D721Med (cell line): ENCODE measurements at regions not wholly inside any gene's neighbourhood (a gene's known extent, or its start where the extent isn't known, plus 50 kb on each side); places are given as distances from the start of the nearest gene placed in this dataset.
A peak's percentile ranks its signal among the peaks of the same experiment; 100 is the strongest.

Experiments used
- DNase-seq: peaks from one replicate; pipeline ENCODE4 v3.0.0; 2011; ENCODE audit warnings: low spot score; ENCODE audit not compliant: insufficient read length
- FAIRE-seq: peaks from 2 replicates; lab custom pipeline; 2011; peaks lifted over from hg19 to GRCh38; lab: Jason Lieb, UNC
- TF ChIP-seq, protein P1 (sequence below): IDR thresholded peaks from 2 replicates; pipeline ENCODE4 v1.5.1; 2012; ENCODE audit warnings: mild to moderate bottlenecking, control low read depth; ENCODE audit not compliant: insufficient read depth; ENCODE audit errors: missing control alignments

DNA sequence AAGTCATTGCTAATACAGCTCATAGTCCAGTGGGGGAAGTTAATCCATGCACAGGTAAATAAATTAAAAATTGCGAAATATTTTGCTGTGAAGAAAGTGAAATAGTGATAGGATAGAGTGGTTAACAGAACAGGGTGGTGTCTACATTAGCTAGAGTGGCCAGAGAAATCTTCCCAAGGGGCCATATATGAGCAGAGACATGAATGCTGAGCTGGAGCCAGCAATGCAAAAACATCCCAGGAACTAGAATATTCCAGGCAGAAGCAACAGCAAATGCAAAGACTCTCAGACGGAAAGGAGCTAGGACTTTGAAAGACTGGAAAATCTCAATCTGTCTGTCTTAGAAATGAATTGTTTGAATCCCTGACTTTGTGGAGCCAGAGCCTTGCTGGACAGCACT is 1221.6 kb downstream of the MAT2B start:
- DNase-seq (no peak), FAIRE-seq (no peak)
- TF ChIP-seq, protein P1, sequence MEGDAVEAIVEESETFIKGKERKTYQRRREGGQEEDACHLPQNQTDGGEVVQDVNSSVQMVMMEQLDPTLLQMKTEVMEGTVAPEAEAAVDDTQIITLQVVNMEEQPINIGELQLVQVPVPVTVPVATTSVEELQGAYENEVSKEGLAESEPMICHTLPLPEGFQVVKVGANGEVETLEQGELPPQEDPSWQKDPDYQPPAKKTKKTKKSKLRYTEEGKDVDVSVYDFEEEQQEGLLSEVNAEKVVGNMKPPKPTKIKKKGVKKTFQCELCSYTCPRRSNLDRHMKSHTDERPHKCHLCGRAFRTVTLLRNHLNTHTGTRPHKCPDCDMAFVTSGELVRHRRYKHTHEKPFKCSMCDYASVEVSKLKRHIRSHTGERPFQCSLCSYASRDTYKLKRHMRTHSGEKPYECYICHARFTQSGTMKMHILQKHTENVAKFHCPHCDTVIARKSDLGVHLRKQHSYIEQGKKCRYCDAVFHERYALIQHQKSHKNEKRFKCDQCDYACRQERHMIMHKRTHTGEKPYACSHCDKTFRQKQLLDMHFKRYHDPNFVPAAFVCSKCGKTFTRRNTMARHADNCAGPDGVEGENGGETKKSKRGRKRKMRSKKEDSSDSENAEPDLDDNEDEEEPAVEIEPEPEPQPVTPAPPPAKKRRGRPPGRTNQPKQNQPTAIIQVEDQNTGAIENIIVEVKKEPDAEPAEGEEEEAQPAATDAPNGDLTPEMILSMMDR, result no peak

DNA sequence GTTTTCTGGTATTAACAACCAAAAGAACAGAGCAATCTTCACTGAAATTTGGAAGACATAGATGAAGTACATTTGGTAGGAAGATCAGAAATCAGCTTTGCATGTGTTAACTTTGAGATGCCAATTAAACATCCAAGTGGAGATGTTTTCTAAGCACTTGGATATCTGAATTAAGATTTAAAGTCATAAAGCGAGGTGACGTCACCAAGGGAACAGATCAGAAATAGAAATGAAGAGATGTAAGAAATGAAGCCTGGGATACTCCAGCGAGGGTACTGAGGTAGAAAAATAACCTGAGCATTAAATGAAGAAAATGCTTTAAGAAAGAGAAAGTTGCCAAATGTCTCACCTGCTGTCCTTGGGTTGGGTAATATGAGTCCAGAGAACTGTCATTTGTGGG is 1223.3 kb downstream of the MAT2B start:
- DNase-seq (no peak), FAIRE-seq (no peak)
- TF ChIP-seq, protein P1, result no peak

DNA sequence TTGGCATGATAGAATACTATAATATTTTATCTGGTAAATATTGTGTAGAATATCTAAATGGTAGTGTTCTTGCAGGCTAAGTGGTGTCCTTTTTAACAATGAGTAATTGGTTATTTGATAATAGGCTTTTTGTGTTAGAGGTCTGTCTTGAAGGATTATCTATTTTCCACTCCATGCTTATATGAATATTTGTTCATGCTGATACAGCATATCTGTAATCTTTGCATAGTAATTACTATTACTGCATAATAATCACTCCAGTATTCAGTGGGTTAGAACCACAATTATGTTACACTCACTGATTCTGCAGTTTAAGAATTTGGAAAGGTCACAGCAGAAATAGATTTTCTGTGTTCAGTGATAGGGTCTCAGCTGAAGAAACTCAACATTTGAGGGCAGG is 1229.9 kb downstream of the MAT2B start:
- no peak for FAIRE-seq
- TF ChIP-seq, protein P1, result no peak
- DNase-seq, result no peak

DNA sequence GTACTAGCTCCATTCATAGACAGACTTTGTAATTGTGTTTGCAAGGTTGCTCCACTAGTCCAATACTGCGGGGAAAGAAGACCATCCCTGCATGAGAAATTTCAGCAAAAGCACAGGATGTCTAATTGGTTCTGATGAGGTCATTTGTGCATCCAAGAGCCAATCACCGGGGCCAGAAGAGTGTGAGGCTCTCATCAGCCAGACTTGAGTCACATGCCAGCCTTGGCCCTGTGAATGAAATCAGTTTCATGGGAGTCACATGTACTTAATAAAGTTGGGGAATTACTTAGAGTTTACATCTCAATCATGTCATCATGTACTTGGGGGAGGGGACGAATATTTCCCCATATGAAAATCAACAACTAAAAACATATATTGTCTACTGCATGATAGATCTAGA is 1236.0 kb downstream of the MAT2B start:
- DNase-seq, result no peak
- TF ChIP-seq, protein P1, result no peak
- no peak for FAIRE-seq

DNA sequence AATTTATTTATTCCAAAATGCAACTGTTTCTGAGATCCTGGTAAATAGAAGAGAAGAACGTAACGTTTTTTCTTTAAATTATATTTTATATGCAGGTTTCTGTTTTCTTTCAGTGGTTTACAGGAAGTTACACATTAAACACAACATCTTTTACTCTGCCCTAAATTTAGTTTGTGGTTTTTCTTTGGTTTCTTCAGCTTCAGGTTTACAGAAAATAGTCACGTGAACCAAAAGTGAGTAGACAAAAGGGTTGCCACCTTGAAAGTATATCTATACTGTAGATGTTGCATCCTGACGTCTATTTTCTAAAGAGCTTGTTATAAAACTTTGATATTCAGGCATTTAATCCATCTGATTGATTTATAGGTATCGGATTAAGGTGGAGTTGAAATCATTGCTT is 1236.6 kb downstream of the MAT2B start:
- DNase-seq (no peak), FAIRE-seq (no peak)
- TF ChIP-seq, protein P1, result no peak

DNA sequence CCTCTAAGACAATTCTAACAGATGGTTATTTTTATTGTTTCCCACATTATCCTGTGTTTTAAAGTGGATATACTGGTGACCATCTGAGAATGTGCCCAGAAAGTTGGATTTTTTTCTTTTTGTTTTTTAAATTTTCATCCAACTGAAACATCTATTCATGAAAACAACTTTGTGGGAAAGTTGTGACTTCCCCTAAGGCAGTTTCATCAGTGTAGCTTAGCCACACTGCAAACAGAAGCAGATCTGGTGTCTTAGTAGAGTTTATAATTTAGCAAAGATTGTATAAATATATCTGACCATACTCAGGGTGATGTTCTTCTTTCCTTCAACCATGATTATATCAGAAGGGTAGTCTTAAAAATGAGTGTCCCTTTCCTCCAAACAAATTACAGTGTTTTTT is 1241.3 kb downstream of the MAT2B start:
- FAIRE-seq (peak; percentile 11), DNase-seq (no peak)
- TF ChIP-seq, protein P1, result no peak

DNA sequence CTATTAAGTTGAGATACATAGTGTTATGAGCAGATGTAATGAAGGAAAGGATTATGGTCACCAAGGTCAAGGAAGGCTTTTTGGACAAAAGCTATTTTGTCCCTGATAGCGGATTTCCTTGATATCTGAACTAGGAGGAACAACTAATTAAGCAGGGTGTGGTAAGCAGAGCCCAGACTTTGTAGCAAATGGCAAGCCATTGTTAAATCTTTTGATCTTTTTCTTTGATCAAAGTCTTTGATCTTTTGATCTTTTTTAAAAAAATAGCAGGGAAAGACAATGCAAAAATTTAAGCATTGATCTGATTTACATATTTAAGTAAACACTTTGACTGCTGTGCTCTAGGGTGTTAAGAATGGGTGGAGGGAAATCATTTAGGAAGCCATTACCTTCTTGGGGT is 1242.0 kb downstream of the MAT2B start:
- FAIRE-seq, result no peak
- TF ChIP-seq, protein P1, result no peak

More for the DNA sequence above, 1242.0 kb downstream of the MAT2B start:
- DNase-seq, result no peak
